ACHN (cell line): ENCODE measurements at regions not wholly inside any gene's neighbourhood (a gene's known extent, or its start where the extent isn't known, plus 50 kb on each side); places are given as distances from the start of the nearest gene placed in this dataset.

ENCODE experiments used
- DNase-seq: peaks from one replicate; pipeline ENCODE4 v3.0.0-alpha.2; 2015
- in situ Hi-C: cut with HindIII; loops from 2 replicates; pipeline ENCODE4 v1.10.0; 2017; ENCODE audit warnings: low sequenced_read_pairs, low pct_ligation_motif_present, low pct_unique_long_range_greater_than_20kb

DNA sequence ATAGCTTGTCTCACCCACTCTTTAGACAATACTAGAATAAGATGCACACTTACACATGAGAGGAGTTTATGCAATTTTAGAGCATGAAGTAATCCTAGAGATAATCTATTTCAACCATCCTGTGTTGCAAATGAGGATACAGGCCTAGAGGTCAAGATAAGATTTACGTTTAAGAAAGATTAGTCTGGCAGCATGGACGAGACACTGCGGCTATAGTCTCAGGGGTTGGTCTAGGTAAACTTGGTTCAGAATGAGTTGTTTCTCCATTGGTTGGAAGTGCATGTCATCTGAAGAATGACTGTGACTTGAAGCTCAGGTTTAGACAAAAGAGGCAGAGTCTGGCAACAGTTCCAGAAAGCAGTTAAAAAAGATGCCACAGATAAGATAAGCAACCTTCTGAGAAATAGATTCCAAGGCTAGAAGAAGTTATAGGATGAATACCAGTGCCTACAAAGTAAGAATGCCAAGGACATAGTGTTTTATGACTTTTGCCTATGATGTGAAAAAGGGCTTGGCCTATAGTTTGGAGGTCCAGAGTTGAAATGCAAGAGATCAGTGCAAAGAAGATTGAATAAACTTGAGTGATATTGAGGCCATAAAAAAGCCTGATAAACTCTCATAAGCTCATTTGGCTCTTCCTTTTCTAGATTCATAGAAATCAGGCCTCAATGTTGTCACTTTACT, 631.0 kb downstream of the SQOR start:
- no peak for DNase-seq
- in situ Hi-C loops = no loop called here

DNA sequence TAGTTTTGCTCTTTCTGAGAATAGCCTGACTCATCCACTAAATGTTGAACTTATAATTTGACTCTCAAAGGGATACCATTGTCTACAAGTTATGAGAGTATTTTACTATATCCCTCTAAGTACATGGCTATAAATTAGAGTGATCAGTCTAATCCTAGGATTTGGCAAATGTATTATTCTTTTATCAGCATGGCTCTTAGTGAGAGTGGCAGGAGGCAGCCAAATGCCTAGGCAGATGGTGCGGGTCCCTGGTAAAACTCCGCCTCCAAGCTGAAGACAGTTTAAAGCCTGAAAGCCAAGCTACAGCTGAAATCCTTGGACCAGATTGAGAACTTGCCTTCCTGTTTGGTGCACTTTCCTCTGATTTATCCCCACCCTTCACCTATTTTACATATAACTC, 631.8 kb downstream of the SQOR start:
- no peak for DNase-seq
- in situ Hi-C loops = no loop called here

DNA sequence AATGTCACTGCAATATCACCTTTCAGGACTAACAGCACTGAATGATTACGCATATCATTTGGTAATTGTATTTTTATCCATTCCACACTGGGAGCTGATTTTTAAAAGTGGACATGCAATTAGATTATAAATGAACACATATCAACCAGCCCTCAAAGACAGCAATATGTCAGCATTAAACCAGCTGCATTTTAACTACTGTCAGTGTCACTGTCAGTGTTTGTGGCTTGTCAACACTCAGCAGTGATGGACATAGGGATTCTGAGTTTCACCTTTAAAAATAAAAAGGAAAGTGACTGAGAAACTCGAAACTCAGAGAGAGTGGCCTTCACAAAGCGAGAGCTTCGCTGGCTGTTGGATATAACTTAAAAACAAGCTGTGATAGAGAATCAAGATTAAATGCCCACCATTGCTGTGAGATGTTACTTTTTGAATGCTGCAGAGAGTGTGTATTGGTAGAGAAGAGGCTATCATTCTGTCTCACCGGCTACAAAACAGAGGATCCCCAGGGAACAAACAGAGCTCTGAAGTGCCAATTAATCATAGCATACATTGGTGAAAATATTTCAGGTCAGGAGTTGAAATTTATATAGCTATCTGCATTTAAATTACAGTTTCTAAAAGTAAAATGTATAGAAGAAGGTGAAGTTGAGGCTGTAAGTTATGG, 635.8 kb downstream of the SQOR start:
- in situ Hi-C loops = no loop called here
- no peak for DNase-seq

DNA sequence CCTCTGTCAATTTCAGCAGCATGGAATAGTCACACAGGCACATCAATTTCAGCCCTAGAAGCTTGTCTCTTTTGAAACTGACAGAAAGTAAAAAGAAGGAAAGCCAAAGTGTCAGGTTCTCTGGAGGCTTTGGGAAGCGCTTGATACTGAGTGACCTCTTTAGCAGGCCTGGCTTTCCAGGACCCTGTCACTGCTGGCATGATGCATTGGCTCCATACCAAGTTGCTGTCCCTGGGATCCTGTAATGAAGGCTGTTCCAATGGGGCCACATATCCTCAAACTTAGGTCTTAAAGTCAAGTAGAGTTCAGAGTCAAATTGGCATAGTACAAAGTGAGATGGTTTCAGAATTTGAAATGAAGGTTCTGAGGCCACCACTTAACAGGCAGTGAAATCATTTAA, 640.9 kb downstream of the SQOR start:
- in situ Hi-C loops = no loop called here
- no peak for DNase-seq

DNA sequence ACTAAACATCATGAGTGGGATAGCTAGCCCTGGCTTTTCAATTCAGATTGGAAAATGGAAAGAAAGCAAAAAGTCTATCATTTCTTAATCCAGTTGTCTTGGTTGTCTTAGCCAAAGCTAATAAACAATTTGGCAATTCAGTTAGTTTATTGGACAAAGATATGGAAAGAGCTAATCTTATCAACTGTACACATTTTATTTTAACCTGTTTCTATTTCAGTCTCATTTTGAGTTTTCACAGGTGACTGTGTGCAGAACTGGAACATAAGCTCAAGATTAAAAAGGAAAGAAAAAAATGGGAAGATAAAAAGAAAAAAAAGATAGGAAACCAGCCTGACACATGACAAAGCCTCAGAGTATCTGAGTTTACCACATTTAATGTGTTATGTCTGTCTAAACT, 642.6 kb downstream of the SQOR start:
- in situ Hi-C loops = no loop called here
- no peak for DNase-seq

DNA sequence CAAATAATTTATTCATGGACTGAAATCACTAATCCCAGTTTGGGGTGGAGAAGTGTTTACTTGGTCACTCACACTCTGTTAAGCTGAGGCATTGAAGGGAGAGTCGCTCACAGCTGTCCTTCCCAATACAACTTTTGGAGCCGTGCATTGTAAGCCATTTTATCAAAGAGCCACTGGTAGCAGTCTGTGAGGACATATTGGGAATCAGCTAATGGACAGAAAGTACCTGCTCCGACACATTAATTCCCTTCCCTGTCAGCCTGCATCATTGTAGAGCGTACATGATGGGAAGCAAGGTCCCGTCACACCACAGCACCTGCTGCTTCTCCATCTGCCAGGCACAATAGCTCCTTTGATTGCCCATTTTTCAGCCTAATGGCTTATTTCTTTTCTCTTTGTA, 643.2 kb downstream of the SQOR start:
- in situ Hi-C loops = no loop called here

DNA sequence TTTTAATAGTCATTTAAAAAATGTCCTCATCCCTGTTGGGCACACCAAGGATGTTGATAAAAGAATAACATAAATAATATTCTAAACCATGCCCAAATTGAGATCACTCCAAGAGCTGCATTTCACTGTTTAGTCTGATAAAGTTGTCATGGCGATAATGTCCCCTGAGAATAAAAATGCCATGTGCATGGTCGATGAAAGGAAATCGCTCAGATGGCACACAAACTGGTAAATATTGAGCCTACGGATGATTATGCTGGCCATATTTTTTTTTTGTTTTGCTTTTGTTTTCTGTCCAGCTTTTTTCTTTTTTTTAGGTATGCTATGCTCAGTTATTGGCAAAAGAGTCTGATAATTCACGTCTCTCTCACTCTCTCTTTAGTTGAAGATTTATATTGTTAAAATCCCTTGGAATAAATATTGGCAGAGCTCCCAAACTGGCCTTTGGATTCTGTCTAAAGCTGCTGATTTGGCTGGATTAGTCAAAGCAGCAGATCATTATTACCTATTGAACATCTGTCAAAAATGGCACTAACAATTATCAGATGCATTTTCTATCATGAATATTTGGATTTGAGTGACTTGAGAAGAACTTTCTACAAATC, 643.8 kb downstream of the SQOR start:
- no peak for DNase-seq
- in situ Hi-C loops = no loop called here

More for the DNA sequence above, 643.2 kb downstream of the SQOR start:
- DNase-seq = no peak

DNA sequence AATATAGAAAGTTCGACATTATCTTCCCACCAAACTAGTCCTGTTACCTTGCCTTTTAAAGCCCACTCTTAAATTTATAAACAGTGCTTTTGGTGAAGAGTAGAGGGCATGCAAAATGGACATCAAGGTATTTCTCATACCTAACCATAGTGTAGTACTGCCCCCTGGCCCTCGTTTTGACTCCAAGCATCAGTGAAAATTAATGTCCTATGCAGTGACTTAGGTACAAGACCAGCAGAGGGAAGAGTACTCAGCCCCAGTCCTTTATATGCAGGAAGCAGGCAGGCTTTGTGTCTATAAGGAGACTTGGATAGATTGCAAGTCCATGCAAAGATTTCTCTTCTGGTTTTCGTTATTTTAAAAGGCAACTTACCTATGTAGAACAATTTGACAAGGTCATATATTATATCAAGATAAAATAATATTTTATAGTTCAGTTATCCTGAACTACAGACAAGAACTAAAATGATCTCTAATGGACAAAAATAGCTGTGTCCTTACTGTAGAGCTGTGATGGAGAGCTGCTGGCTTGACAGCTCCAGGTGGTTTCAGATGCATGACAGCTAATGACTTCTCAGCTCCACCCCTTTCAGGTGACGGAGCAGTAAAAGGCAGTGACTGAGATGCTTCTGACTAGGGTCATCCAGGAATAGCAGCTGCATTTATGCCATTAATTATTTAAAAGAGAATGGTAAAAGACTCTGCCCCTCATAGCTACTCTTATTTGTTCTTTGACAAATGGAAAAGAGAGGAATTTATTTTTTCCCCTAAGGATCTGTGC, 646.1 kb downstream of the SQOR start:
- in situ Hi-C loops = no loop called here
- DNase-seq = peak; percentile 35

DNA sequence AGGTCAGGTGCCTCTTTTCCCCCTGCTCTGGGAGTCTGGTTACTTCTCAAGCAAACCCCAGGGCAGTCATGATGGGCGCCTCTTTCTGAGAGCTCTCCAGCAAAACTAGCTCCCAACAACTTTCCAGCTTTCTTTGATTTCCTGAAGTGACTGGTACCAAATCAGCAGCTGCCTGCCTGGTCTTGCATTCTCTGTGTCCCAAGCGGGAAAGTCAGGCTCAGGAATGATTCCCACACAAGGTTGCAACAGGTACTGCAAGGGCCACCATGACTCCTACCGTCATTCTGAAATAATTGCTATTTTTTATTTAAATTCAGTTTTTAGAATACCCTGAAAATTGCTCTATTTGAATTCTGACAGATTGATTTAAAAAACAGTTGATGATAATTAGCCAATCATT, 658.7 kb downstream of the SQOR start:
- in situ Hi-C loops = no loop called here
- no peak for DNase-seq

DNA sequence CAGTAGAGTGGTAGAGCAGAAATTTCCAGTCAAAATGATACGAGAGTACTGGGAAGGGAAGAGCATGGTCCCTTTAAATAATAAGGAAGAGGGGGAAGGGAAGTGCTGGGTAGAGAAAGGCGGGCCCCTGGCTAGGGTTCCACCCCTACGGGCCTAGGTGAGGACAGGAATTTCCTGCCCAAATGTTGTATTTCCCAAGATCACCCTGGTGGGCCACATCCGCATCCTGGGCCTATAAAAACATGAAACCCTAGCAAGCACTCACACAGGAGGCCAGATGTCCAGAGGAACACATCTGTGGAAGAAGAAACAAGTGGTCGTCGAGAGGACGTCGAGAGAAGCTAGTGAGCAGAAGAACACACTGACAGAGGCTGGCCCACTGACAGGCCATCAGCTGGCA, 661.2 kb downstream of the SQOR start:
- in situ Hi-C loops = no loop called here
- DNase-seq = no peak

DNA sequence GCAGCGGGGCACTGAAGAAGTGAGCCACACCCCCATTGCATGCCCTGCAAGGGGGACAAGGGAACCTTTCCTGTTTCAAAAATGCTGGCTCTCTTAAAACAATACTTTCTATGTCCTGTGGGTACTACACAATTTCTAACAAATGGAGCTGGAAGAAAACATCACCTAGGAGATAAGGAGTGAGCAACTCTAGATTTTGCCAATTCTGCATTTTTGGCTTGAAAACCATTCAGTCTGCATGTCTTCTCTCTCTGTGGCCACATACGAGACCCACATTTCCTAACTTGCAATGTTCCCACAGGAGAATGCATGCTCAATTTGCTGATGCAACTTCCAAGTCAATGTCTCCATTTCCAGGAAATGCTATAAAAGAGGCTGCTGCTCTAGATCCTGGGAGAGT, 662.0 kb downstream of the SQOR start:
- DNase-seq = no peak
- in situ Hi-C loops = no loop called here

DNA sequence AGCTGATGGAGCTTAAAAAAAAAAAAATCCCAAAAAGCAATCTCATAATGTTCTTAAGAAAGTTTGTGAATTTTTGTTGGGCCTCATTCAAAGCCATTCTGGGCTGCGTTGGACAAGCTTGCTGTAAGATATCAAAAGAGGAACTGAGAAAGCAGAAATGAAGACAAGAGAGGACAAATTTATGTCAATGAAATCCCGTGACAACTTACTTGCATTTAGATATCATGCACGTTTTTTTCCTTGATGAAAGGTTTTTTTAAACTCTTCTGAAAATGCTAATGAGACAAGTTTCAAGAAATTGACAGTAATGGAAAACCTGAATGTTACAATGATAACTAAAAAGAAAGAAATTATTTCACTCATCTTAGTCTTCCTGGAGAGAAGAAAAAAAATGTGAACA, 662.9 kb downstream of the SQOR start:
- in situ Hi-C loops = no loop called here
- DNase-seq = no peak

DNA sequence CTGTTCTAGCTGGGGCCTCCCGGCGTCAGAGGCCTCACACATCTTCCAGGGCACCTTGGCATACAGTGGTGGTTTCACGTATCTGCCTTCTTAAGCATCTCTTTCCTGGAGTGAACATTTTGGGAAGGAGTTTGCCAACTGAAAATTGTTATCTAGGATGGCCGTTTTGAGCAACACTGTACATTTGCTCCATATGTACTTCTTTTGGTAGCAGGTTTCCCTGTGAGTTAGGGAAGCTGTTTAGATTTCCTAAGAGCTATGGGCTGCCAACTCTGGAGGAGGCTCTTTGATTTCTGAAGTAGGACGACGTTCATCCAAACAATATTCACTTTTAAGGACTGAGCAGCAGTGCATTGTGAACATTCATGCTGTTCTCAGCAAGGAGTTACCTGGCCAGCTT, 665.9 kb downstream of the SQOR start:
- DNase-seq = no peak
- in situ Hi-C loops = no loop called here

DNA sequence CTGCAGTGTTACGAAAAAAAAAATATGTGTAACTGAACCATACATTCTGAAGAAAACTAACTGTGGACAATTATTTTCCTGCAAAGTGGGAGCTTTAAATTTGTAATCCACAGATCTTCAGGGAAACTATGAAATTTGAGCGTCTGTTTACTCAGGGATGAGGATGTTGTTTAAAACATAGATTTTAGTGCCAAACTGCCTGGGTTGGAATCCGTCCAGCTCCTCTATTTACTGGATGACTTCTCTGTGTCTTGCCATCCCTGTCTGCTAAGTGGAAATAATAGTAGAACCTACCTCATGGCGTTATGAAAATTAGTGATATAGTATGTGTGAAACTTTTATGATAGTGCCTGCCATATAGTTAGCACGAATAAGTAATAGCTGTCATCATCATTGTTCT, 666.5 kb downstream of the SQOR start:
- no peak for DNase-seq
- in situ Hi-C loops = no loop called here

DNA sequence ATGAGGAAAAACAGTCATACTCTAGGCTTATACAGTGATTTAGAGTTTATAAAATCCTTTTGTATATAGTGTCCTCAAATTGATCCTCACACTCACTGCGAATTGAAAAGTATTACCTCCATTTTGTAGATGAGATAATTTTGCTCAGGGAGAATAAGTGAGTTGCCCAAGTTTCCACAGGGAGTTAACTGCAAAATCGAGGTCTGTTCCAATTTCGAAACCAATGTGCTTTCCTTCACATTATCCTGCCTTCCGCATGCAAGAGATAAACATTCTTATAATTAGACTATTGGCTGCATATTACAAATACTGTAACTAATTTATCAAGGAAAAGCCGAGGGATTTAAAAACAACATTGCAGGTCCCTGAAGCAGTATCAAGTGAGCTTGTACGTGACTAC, 667.0 kb downstream of the SQOR start:
- DNase-seq = no peak
- in situ Hi-C loops = no loop called here

DNA sequence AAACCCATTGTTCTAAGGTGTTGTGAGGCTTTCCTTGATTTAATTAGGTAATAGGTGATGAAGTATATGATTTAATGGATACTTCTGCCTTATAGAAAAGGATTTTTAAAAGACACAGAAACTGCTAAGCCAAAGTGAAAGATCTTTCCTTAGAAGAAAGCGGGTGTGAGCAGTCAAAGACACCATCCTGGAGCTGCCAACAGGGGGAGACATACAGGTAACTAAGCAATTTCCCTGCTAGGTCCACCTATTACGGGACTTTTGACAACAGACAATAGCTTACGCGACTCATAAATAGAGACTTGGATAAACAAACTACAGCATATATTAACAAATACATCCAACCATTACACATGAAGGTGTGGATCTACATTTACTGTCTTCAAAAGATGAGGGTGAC, 669.5 kb downstream of the SQOR start:
- DNase-seq = peak; percentile 37
- in situ Hi-C loops = no loop called here

DNA sequence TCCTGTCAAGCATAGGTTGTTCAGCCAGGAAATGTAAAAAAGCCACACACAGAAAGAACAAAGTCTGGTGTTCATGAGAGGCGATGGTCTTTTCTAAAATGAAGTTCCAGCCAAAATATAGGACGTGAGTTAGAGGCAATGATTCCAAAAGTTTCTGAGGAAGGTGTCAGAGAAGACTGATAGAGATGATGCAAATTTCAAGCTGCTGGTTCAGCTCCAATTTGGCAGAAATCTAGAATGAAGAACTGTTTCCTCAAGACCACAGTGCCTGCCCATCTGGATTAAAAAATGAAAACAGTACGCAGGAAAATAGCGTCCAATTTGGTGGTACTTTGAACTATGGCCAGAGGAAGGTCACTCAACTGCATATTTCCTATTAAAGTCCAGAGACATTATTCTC, 672.9 kb downstream of the SQOR start:
- in situ Hi-C loops = no loop called here
- DNase-seq = no peak

DNA sequence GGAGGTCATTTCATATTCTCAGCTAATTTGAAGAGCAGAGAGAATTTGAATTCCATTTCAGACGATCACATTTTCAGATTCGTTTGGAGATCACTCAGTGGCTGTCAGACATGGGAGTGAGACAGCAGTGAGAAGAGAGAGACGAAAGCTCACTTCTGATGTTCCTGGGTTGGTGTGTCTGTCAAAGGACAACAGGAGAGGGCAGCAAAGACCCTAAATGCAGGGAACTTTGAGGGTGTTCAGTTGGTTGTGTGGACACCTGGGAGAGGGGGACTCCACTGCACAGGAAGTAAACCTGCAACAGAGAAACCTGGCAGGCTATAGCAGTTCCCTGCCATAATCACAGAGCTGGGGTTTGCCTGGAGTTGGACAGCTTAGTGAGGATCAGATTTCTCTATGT, 675.1 kb downstream of the SQOR start:
- in situ Hi-C loops = no loop called here
- no peak for DNase-seq

DNA sequence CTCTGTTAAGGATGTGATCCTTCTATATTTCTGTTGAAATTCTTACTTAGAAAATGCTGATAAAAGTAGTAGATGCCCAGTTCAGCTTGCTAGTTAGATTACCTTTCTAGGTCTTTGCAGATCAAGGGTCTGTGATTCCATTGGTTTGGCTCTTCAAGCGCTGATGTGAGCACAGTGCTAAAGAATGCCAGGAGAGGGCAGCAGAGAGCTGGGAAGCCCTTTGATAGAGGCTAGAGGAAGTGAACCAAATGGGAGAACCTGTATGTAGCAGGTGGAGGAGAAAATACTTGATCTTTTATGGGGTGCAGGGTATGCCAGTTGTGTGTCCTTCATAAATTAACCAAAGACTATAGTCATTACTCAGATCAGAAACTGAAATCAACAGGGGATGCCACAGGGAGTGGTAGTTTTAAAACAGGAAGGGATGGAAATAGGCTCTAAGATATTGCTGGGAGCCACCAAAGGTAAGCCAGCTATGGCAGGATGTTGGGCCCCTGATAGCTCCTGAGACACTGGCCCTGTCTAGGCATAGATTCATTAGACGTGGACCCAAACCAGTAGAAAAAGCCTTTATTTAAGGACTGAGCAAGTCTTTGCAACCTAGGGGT, 677.4 kb downstream of the SQOR start:
- in situ Hi-C loops = no loop called here
- DNase-seq = peak; percentile 65
